Memory B cell (primary cell): ENCODE measurements at regions not wholly inside any gene's neighbourhood (a gene's known extent, or its start where the extent isn't known, plus 50 kb on each side); places are given as distances from the start of the nearest gene placed in this dataset.

Experiments
- ATAC-seq: fragments of 150-1000 bp; cut with Tn5 transposase; 2 replicates; pipeline ENCODE4 v1.10.0; 2021; ENCODE audit warnings: low read depth, mild to moderate bottlenecking, moderate library complexity
- DNase-seq, 2 donors: peaks; one replicate each; pipeline ENCODE4 v3.0.0; 2022; ENCODE audit warnings: low spot score in 2 of 2
- H3K27ac Mint-ChIP-seq: one replicate; pipeline ENCODE4 v1.8.0; 2022; ENCODE audit warnings: mild to moderate bottlenecking, moderate library complexity, mixed read lengths
- H3K27me3 Mint-ChIP-seq: one replicate; pipeline ENCODE4 v1.8.0; 2022; ENCODE audit warnings: mixed read lengths
- H3K36me3 Mint-ChIP-seq: one replicate; pipeline ENCODE4 v1.8.0; 2022; ENCODE audit warnings: mild to moderate bottlenecking, mixed read lengths
- H3K4me1 Mint-ChIP-seq: one replicate; pipeline ENCODE4 v1.8.0; 2022; ENCODE audit warnings: mixed read lengths
- H3K4me3 Mint-ChIP-seq: one replicate; pipeline ENCODE4 v1.8.0; 2022; ENCODE audit warnings: mild to moderate bottlenecking, moderate library complexity, mixed read lengths
- H3K9me3 Mint-ChIP-seq: one replicate; pipeline ENCODE4 v1.8.0; 2022; ENCODE audit warnings: mixed read lengths

GRCh38 chr5:14922456-14922855 is 50.9 kb upstream of the ANKH start:
- H3K27me3 Mint-ChIP-seq, result peaks cover 3% of the 10 kb centered on the region
- DNase-seq (no peak), ATAC-seq (no peak)
- H3K4me1 Mint-ChIP-seq, result peaks cover 6% of the 10 kb centered on the region
- no peak overlapping the region for H3K27ac Mint-ChIP-seq
- H3K36me3 Mint-ChIP-seq, result no peaks in the 10 kb centered on the region
- H3K9me3 Mint-ChIP-seq, result no peaks in the 10 kb centered on the region
- no peak overlapping the region for H3K4me3 Mint-ChIP-seq
